ENCODE measurements at regions not wholly inside any gene's neighbourhood (a gene's known extent, or its start where the extent isn't known, plus 50 kb on each side); places are given as distances from the start of the nearest gene placed in this dataset.

DNA sequence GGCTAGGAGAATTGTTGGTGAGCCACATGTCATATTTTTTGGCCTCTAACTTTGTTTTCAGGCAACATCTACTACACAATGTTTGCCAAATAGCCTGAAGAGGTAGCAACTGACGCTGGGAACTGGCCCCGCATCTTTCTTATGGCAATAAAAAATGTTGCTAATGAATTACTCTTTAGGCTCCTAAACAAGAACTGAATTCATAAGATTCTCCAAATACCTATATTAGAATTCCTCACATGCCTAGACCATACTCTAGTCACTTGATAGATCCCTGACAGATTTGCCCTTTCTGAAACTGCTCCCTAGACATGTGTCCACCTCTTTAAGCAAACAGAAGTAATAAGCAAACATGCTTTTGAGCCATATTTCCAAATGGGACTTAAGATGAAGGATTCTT, 209.0 kb upstream of the ATXN7L3B start:
- no peaks in the 10 kb centered on the region for H3K4me1 ChIP-seq
- no peaks in the 10 kb centered on the region for H3K27me3 ChIP-seq (replicated peaks in 1 of 7)
- no peak overlapping the region for H3K27ac ChIP-seq
- intact Hi-C loops (cut with DNase I; ENCODE audit: low total_unique reads): no loop called here
- H3K36me3 ChIP-seq: no peaks in the 10 kb centered on the region
- 77 to 95% (median 87%) methylated on average over 2 of the region's 2 CpGs for whole genome bisulfite sequencing, 5 donors
- H3K4me3 ChIP-seq: no peak overlapping the region
- TF ChIP-seq POLR2A (IDR thresholded peaks at IDR 0.05): no peak
- TF ChIP-seq, protein P1, sequence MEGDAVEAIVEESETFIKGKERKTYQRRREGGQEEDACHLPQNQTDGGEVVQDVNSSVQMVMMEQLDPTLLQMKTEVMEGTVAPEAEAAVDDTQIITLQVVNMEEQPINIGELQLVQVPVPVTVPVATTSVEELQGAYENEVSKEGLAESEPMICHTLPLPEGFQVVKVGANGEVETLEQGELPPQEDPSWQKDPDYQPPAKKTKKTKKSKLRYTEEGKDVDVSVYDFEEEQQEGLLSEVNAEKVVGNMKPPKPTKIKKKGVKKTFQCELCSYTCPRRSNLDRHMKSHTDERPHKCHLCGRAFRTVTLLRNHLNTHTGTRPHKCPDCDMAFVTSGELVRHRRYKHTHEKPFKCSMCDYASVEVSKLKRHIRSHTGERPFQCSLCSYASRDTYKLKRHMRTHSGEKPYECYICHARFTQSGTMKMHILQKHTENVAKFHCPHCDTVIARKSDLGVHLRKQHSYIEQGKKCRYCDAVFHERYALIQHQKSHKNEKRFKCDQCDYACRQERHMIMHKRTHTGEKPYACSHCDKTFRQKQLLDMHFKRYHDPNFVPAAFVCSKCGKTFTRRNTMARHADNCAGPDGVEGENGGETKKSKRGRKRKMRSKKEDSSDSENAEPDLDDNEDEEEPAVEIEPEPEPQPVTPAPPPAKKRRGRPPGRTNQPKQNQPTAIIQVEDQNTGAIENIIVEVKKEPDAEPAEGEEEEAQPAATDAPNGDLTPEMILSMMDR (IDR thresholded peaks at IDR 0.05 in 8 of 11, conservative IDR thresholded peaks at IDR 0.05 in 3 of 11): no peak
- TF ChIP-seq POLR2AphosphoS5 (IDR thresholded peaks at IDR 0.05): no peak
- no peaks in the 10 kb centered on the region for H3K9me3 ChIP-seq
- no peak for DNase-seq

DNA sequence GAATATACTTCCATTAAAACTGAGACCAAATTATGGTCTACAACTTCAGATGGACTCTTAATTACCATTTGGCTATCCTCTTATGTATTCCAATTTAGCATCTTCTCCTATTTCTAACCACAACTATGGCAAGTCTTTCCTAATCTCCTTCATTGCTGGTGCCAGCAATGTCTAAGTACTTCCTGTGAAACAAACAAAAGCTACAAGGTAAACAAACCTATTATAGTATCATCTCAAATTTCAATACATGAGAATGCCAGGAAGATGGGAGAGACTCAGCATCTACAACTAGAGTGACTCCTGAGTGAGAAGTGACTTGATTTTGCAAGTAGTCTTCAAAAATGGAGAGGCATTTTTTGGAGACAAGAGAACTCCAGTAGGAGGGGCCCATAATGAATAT, 202.9 kb upstream of the ATXN7L3B start:
- no peaks in the 10 kb centered on the region for H3K4me1 ChIP-seq
- no peak overlapping the region for H3K4me3 ChIP-seq
- H3K36me3 ChIP-seq: no peaks in the 10 kb centered on the region
- no peaks in the 10 kb centered on the region for H3K27me3 ChIP-seq (replicated peaks in 1 of 7)
- intact Hi-C loops (cut with DNase I; ENCODE audit: low total_unique reads): no loop called here
- DNase-seq: no peak
- TF ChIP-seq, protein P1 (IDR thresholded peaks at IDR 0.05 in 8 of 11, conservative IDR thresholded peaks at IDR 0.05 in 3 of 11): no peak
- no peaks in the 10 kb centered on the region for H3K9me3 ChIP-seq
- no peak overlapping the region for H3K27ac ChIP-seq

DNA sequence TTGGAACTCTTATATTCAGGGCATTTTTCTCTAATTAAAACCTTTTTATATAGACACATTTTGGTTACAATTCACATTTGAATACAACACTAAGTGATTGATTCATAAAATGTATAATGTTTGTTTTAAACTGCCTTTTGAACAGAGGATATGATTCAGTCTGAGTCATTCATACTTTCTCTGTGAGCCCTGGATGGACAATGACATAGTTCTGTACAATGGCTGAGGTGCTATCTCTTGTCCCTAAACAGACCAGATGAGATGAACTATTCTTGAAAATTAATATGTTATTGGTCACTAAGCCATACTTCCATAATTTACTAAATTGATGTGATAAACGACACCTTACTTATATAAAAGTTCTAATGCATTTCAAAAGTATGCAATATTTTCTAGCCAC, 199.7 kb upstream of the ATXN7L3B start:
- no peak for DNase-seq
- intact Hi-C loops (cut with DNase I; ENCODE audit: low total_unique reads): no loop called here
- TF ChIP-seq, protein P1 (IDR thresholded peaks at IDR 0.05 in 8 of 11, conservative IDR thresholded peaks at IDR 0.05 in 3 of 11): no peak
- TF ChIP-seq POLR2AphosphoS5 (IDR thresholded peaks at IDR 0.05): no peak
- no peak for TF ChIP-seq POLR2A (IDR thresholded peaks at IDR 0.05)
- Histone ChIP-seq H3K27ac (no peak overlapping the region), H3K36me3 (no peaks in the 10 kb centered on the region), H3K4me1 (no peaks in the 10 kb centered on the region), H3K9me3 (no peaks in the 10 kb centered on the region), H3K4me3 (no peak overlapping the region), H3K27me3 (replicated peaks in 1 of 7) (no peaks in the 10 kb centered on the region)
- 2 to 73% (median 40%) methylated on average over 1 of the region's 1 CpG for WGBS, 5 donors

DNA sequence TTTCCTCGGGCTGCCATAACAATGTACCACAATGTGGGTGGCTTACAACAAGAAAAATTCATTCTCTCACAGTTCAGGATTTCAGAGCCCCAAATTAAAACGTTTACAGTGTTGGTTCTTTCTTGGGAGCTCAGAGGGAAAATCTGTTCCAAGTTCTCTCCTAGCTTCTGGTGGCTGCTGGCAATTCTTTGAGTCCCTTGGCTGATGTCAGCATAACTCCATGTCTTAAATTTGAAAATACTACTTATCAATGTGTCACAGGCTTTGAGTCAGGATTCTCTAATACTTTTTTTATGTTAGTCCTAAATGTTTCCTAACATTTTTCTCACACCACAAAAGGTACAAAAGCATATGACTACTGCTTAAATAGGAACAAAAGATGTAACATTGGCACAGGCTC, 198.4 kb upstream of the ATXN7L3B start:
- intact Hi-C loops (cut with DNase I; ENCODE audit: low total_unique reads): no loop called here
- TF ChIP-seq POLR2AphosphoS5 (IDR thresholded peaks at IDR 0.05) (no peak), POLR2A (IDR thresholded peaks at IDR 0.05) (no peak)
- TF ChIP-seq, protein P1 (IDR thresholded peaks at IDR 0.05 in 8 of 11, conservative IDR thresholded peaks at IDR 0.05 in 3 of 11): no peak
- 38 to 53% (median 47%) methylated on average over 2 of the region's 2 CpGs for WGBS, 5 donors

More for the DNA sequence above, 198.4 kb upstream of the ATXN7L3B start:
- DNase-seq: no peak
- no peaks in the 10 kb centered on the region for H3K36me3 ChIP-seq
- H3K9me3 ChIP-seq: no peaks in the 10 kb centered on the region
- no peak overlapping the region for H3K4me3 ChIP-seq
- no peak overlapping the region for H3K27ac ChIP-seq
- H3K4me1 ChIP-seq: no peaks in the 10 kb centered on the region
- no peaks in the 10 kb centered on the region for H3K27me3 ChIP-seq (replicated peaks in 1 of 7)

Measured in spleen (tissue), 11 donors.